Hepatic stellate cell (primary cell): ENCODE measurements at regions not wholly inside any gene's neighbourhood (a gene's known extent, or its start where the extent isn't known, plus 50 kb on each side); places are given as distances from the start of the nearest gene placed in this dataset.

Experiments used
- DNase-seq: peaks from one replicate; pipeline ENCODE4 v3.0.0; 2011; ENCODE audit warnings: low spot score

DNA sequence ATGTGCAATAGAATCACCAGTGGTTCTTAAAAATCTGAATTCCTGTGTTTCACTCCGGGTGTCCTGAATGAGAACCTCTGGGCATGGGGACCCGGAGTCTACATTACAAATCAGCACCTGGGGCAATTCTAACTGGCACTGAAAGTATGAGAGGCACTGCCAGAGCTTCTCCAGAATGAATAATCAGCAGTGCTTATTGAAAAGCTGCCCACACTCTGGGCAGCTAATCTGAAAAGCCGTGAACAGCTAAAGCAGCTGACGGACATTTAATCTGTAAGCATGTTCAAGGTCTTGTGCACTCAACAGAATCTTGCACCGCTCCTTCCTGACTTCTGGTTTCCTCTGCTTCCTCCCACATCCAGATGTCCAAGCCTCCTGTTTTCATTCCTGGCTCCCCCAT lies 113.3 kb upstream of the KIF5B start:
- DNase-seq, result no peak

DNA sequence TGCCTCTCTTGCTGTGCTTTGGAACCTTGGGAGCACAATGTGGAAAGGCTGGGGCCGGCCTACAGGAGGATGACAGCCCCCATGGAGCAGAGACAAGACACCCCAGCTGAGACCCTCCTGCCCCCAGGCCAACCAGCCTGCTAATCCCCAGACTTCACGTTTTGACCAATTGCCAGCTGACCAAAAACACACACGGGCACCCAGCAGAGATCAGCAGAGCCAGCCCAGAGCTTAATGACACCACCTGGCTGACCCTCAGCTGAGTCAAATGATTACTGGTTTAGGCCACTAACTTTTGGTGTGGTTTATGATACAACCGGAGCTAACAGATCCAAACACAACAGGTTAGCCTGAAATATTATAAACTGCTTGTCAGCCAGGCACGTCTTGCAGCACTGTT lies 111.2 kb upstream of the KIF5B start:
- no peak for DNase-seq

DNA sequence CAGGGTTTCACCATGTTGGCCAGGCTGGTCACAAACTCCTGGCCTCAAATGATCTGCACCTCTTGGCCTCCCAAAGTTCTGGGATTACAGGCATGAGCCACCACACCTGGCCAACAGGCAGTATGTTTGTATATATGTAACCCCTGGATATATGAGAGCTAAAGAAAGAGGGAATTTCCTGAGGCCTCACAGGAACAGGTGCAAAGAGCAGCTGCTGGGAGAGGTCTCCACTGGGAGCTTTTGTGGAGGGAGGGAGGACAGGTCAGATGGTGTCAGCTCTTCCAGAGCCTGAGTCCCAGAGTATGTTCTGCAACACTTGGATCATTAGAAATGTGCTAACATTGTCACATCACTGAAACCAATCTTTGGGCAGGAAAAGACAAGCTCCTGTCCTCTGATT lies 110.1 kb upstream of the KIF5B start:
- DNase-seq, result no peak

DNA sequence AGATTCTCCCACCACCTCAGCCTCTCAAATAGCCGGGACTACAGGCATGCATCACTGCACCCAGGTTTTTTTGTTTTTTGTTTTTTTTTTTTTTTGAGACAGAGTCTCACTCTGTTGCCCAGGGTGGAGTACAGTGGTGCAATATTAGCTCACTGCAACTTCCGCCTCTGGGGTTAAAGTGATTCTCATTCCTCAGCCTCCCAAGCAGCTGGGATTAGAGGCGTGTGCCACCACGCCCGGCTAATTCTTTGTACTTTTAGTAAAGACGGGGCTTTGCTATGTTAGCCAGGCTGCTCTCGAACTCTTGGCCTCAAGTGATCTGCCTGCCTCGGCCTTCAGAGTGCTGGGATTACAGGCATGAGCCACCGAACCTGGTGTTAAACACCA lies 107.5 kb upstream of the KIF5B start:
- no peak for DNase-seq

DNA sequence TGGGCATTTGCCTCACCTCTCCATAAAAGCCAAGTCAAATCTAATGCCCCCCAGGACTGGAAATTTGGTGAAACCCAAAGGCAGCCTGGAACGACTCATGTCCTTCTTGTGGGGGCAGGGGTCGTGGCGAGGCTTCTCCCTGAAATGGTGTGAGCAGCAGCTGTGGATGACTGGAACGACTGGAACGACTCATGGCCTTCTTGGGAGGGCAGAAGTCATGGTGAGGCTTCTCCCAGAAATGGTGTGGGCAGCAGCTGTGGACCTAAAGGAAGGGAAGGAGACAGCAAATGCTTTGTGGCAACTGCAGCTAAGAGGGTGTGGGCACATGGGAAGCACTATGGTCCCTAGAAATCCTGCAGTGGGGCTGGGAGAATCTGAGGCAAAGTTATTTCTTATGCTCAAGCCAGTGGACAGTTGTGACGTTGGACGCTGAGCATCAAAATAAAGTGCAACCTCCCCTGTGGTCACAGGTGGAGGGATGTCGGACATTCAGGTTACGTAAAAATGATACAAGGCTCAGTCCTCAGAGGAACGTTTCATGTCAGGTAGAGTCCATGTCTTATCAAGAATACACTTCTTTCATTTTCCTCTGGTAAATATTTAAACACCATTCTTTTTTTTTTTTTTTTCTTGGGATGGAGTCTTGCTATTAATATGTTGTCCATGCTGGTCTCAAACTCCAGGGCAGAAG lies 107.0 kb upstream of the KIF5B start:
- DNase-seq, result no peak

DNA sequence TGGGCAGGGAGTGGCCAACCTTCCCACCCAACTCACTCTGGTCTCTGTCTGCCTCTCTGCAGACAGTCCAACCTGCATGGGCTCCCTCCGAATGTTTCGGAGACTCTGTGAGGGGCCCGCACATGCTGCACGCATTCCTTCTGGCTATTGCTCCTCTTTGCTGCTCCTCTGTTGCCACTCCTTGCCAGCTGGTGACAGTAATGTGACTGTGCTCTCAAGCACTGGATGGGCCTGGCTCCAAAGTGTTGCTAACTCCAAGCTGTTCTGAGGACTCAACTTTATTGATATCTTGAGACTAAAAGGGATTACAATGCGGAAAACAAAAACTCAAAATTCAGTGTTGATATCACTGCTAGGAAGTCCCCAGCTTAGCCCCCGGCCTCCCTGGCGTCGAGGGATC lies 105.4 kb upstream of the KIF5B start:
- DNase-seq, result no peak

DNA sequence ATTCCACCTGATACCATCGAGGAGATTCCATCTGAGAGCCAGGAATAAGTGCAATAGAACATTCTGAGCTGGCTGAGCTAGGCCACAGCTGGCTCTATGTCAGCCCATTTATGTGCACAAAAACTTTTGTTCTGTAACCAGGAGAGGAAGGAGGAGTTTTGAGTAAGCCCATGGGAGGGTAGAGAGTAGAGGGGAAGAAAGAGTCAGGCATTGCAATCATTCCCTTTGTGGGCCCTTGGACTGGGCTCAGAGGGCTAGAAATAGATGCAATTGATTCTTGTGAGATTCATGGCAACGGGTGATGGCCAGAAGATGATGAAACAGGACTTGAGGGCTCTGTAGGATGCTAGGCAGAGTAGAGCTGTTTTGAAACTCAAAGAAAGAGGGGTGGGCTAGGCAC lies 104.6 kb upstream of the KIF5B start:
- DNase-seq, result no peak

DNA sequence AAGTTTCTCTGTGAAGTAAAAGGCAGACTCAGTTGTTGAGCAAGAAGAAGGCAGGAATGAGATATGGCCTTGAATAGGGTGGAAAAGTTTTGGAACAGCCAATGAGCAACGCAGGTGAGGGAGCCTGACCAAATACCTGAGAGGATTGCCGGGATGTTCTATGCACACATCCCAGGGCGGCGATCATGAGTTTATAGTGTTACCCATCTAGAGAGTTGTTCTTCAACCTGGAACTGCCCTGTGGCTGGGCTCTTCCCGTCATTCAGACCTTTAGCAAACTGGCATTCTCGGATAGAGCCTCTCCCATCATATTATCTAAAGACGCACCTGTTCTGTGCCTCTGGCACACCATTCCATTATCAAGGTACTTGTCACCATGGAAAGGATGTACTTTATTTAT lies 103.0 kb upstream of the KIF5B start:
- DNase-seq, result no peak

DNA sequence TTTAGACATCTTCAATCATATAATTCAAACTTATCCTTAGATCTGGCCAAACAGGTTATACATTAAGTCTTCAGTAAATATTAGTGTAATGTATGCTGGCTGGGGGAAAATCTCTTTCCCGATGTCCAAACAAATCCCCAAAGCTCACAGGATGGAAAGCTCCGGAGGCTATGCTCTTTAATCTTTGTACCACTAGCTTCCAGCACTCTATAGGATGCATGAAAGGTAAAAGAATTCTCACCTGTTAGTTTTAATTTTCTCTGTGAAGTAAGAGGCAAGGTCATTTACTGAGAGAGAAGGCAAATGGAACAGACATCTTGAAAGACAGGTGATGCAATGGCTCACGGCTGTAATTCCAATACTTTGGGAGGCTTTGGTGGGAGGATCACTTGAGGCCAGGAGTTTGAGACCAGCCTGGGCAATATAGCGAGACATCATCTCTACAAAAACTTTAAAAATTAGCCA lies 99.8 kb upstream of the KIF5B start:
- DNase-seq, result no peak

DNA sequence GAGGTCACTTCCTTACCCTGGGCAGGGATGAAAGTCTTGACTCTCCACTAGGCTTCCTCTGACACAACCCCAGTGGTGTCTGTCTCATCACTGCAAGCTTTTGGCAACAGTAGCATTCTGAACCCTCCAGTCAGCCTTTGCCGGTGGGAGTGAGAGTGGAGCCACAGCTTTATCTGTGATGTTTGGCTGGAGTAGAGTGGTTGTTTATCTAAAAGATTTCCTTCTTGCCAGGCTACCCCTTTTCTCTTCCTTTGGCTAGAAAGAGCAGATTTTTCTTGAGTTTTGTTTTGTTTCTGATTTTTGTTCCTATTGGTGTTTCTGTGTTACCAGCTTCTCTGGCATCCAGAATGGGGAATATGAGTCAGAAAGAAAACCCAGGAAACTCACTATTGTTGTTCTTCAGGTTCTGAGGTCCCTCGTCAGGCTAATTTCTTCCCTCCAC lies 98.9 kb upstream of the KIF5B start:
- peak; percentile 60 for DNase-seq

DNA sequence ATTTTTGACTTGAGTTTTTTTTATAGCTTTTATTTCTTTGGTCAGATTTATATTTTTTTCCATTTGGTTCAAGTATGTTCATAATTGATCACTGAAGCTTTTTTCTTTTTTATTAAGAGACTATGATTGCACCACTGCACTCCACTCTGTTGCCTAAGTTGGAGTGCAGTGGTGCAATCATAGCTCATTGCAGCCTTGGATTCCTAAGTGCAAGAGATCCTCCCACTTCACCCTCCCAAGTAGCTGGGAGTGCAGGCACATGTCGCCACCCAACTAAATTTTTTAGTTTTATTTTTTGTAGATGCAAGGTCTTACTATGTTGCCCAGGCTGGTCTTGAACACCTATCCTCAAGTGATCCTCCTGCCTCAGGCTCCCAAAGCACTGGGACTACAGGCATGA lies 97.7 kb upstream of the KIF5B start:
- no peak for DNase-seq

DNA sequence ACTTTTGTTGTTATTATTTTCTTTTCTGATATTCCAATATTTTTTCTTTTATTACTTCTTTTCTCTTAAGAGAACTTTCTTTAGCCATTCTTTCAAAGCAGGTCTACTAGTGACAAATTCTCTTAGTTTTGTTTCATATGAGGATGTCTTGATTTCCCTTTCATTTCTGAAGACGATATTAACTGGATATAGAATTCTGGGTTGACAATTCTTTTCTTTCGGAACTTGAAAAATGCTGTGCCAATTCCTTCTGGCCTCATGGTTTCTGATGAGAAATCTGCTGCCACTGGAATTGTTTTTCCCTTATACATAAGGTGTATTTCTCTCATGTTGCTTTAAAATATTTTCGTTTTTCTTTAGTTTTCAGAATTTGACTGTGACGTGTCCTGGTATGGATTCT lies 97.0 kb upstream of the KIF5B start:
- no peak for DNase-seq

DNA sequence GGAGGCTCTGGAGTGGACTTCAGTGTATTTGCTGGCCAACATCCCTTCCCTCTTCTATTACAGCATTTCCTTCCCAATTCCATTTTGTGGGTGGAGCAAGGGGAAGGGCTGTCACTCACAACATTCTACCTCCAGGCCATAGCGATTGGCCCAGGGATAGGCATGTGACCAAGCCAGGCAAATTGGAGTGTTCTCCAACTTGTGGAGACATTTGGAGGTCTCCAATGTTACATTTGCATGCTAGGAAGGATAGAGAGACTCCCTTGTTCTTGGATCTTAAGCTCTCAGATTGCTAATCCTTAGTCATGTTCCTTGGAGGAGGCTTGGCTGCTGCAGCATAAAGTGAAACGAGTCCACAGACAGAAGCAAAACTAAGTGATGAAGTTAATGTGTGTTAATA lies 95.6 kb upstream of the KIF5B start:
- DNase-seq, result no peak

DNA sequence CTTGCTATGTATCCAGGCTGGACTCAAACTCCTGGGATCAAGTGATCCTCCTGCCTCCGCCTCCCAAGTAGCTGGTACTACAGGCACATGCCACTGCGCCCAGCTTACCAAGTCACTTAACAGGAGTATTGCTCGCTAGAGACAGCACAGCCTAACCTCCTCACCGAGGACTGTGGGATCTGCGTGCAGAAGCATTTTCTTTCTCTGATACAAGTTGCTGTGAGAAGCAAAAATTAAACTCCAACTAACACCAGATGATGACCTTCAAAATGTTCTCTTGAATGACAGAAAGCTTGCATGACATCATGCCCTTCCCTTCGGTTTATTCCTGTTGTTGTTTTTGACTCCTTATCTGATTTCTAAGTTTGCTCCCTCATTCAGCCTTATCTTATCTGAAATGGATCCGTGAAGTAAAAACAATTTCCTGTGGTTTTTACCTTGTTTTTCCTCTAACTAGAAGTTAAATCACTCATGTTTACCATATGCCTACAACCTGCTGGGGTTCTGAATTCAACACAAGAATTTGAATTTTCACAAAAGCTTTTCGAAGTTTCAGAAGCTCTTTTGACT lies 94.4 kb upstream of the KIF5B start:
- no peak for DNase-seq

DNA sequence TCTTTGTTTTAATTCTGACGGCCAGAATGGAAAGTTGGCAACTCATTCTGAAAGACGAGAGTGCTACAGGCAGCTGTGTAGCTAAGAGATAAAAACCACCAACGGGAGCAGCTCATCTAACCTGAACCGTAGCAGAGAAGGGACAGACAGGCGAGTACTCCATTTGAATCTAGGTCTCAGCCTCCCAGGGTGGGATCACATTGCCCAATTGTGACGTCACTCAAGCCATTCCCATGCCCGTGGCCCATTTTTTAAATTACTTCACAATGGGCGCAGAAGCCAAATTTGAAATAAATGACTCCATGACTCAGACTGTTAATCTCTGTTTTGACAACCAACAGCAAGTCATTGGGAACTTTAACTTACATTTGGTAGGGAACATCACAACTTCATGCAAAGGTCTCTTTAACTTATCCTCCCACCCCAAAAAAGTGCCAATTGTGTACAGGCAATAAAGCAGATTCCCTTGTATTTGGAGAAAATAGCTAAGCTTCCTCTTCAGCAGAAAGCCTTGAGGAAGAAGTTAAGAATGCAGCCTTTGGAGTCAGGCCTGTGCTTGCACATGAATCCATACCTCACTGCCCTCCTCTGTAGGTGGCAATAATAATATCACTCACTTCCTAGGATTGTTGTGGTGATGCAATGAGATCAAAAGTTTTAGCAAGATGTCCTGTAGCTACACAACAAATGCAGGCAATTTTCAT lies 93.2 kb upstream of the KIF5B start:
- DNase-seq, result peak; percentile 68

DNA sequence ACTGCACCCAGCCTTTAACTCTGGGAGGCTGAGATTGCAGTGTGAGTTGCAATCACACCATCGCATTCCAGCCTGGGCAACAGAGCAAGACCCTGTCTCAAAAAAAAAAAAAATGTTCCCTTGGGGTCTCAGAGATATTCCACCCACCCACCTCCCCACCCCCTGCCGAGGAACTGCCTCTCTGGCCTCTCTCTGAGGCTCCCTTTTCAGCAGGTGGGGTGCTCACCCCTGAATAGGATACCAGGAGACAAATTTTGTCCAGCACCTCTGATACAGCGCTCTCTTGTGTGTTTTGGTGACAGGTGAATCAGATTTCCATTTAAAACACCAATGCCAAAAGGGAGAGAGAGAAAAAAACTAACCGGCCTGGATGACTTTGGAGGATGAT lies 92.6 kb upstream of the KIF5B start:
- DNase-seq, result no peak

DNA sequence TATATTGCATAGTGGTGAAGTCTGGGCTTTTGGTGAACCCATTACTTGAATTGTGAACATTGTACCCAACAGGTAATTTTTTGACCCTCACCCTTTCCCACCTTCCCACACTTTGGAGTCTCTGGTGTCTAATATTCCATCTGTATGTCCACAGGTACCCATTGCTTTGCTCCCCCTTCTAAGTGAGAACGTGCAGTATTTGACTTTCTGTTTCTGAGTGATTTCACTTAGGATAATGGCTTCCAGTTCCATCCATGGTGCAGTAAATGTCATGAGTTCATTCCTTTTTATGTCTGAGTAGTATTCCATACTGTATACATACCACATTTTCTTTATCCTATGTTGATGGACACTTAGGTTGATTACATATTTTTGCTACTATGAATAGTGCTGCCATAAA lies 91.5 kb upstream of the KIF5B start:
- DNase-seq, result no peak

DNA sequence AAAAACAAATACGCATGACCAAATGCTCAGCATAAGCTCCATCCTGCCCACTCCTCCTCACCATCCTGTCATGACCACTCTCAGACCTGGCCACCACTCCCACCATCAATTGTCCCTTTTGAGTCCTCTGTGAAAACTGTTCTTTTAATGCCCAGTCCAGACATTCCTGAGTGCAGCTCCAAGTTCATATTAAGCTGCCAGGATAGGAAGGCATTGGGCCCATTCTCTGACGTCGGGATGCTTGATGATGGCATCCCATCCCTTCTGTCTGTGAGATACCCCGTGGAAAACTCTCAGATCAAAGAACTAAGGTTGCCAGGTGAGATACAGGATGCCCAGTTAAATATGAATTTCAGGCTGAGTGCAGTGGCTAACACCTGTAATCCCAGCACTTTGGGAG lies 89.9 kb upstream of the KIF5B start:
- no peak for DNase-seq

DNA sequence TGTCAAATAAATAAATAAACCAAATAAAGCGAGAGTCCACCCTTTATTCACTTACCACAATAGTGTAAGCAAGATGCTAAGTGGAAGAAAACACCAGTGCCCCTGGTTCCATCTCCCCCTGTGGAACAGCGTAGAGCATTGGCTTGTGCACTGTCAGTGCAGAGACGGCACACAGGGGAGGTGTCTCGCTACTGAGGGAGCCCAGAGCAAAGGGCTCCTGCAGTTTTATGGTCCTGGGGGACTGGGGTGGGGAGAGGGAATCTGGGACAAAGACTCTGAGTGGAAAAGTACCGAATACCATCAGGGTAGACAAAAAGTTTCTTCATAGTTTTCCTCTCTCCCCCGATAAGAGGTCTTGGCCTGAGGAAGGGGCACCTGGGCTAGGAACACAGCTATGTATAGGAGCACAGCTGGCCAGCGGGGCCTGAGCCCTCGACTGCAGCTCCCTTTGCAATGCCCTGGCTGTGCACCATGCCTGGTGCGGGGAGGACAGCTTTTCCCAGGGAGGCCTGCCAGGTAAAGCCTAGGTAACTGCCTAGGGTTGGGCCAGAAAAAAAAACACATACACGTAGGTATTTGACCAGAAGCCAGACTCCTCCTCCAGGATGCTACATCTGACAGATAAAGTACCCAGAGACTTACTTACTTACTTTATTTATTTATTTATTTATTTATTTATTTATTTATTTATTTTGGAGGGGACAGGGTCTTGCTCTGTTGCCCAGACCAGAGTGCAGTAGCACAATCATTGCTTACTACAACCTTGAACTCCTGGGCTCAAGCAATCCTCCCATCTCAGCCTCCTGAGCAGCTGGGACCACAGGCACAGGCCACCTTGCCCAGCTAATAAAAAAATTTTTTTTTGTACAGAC lies 88.8 kb upstream of the KIF5B start:
- no peak for DNase-seq

DNA sequence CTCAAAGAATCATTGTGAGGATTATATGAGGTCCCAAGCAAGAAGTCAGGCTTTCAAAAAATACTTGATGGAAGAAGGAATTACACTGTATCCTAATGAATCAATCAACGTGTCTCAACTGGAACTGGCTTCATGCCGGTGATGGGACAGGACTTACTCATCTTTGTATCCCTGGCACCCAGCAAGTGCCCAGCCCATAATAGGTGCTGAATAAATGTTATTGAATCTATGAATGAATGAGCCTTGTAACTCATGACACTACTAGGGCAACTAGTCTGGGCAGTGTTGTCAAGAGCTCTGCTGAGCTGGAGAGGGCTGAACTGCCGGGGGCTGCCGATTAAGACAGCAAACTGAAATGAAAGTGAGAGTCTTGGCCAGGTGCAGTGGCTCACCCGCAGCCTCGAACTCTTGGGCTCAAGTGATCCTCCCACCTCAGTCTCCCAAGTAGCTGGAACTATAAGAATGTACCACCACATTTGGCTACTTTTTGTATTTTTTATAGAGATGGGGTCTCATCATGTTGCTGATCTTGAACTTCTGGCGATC lies 87.2 kb upstream of the KIF5B start:
- DNase-seq, result no peak

DNA sequence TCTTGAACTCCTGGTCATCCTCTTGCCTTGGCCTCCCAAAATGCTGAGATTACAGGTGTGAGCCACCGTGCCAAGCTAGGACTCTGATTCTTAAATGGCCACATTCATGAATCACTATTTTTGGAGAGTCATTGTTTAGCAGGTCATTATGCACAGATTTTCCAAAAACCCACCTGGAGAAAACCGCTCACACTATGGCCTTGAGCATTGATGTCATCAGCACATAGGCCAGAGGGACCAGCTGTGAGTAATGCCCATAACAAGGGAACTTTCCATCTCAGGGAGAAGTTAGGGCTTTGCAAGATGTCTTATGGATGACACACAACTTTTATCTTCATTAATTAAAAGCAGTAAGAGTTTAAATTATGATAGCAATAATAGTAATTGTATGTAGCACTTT lies 86.4 kb upstream of the KIF5B start:
- DNase-seq, result no peak

DNA sequence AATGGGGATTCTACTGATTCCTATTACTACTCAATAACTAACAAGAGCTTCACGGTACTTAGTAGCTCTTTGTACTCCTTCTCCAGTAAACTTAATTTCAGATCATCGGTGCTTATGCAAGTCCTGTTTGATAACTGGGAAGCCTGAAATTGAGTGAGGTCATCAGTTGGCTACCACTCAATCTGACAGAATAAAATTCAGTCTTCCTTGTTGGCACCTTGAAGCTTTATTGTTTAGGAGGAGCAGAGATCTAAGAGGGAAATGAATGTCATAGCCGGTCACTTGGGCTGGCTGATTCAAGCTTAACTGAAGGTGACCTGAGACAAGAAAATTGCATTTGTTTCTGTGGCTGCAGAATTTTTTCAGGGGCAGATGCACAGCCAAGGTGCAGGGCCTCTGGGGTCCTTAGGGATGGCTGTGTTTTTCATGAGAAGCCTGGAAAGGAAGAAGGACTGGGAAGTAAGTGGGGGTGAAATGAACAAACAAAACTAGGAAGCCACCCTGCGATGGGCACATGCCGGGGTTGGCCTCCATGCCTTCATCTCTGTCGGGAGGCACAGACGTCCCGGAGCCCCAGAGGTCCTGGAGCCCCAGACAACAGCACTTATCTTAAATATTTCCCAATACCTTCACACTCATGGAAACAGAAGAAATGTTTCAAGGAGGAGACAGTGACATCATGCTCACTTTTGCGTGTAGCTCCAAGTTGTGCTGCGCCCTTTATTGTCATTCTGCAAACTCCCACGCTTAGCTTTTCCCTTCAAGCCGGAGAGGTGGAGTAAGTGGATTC lies 85.0 kb upstream of the KIF5B start:
- no peak for DNase-seq
